Adipocyte (in vitro differentiated cells): ENCODE measurements at regions not wholly inside any gene's neighbourhood (a gene's known extent, or its start where the extent isn't known, plus 50 kb on each side); places are given as distances from the start of the nearest gene placed in this dataset.

Source experiments
- DNase-seq: peaks from one replicate; pipeline ENCODE4 v3.0.0-alpha.2; 2015; ENCODE audit warnings: low read depth
- H3K27me3 ChIP-seq: replicated peaks from 2 replicates; pipeline ENCODE4 v1.7.0; 2013; ENCODE audit warnings: mild to moderate bottlenecking, low read length, moderate library complexity; ENCODE audit not compliant: control insufficient read depth, insufficient read depth
- H3K36me3 ChIP-seq: 2 replicates; pipeline ENCODE4 v1.7.0; 2013; ENCODE audit warnings: low read length, mild to moderate bottlenecking, moderate library complexity; ENCODE audit not compliant: control insufficient read depth, insufficient read depth, severe bottlenecking
- H3K4me1 ChIP-seq: 2 replicates; pipeline ENCODE4 v1.7.0; 2013; ENCODE audit warnings: mild to moderate bottlenecking, low read length, moderate library complexity; ENCODE audit not compliant: control insufficient read depth, insufficient read depth
- H3K4me3 ChIP-seq: 2 replicates; pipeline ENCODE4 v1.7.0; 2013; ENCODE audit warnings: mild to moderate bottlenecking, low read length, moderate library complexity
- H3K9ac ChIP-seq: 2 replicates; pipeline ENCODE4 v1.7.0; 2013; ENCODE audit warnings: mild to moderate bottlenecking, low read length, moderate library complexity
- H3K9me3 ChIP-seq: 2 replicates; pipeline ENCODE4 v1.7.0; 2013; ENCODE audit warnings: mild to moderate bottlenecking, low read length, moderate library complexity; ENCODE audit not compliant: control insufficient read depth

GRCh38 chr4:4714331-4714730 lies 145.1 kb upstream of the MSX1 start:
- H3K9ac ChIP-seq, result no peak overlapping the region
- DNase-seq, result peak; percentile 7
- no peaks in the 10 kb centered on the region for H3K4me1 ChIP-seq
- H3K9me3 ChIP-seq, result peaks cover 2% of the 10 kb centered on the region
- no peak overlapping the region for H3K4me3 ChIP-seq
- no peaks in the 10 kb centered on the region for H3K36me3 ChIP-seq
- H3K27me3 ChIP-seq, result peaks cover 8% of the 10 kb centered on the region

DNA sequence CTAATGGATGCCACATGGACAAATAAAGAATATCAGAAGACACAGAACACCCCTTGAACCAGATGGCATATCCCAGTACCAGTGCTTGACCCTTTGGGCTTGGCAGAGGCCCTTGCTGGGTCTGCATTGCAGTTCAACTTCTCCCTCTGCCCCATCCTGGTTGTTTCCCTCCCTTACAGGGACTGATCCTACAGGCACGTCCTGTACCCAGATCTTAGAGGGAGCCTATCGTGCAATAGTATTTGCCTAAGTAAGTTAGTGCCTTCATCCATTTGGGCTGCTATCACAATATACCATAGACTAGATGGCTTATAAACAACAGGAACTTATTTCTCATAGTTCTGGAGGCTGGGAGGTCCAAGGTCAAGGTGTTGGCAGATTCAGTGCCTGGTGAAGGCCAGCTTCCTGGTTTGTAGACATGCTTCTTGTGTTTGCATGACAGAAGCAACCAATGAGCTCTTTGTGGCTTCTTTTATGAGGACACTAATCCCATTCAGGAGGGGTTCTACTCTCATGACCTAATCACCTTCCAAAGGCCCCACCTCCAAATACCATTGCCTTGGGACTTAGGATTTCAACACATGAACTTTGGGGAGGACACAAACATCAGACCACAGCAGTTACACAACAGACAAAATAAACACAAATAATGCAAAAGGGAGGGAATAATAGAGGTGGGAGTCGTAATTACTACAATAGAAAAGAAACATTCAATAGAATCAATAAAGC lies 146.5 kb upstream of the MSX1 start:
- Histone ChIP-seq H3K36me3 (no peaks in the 10 kb centered on the region), H3K9ac (no peak overlapping the region), H3K4me3 (no peak overlapping the region), H3K4me1 (no peaks in the 10 kb centered on the region), H3K27me3 (peaks cover 4% of the 10 kb centered on the region), H3K9me3 (peaks cover 16% of the 10 kb centered on the region)
- DNase-seq, result no peak

GRCh38 chr4:4711902-4712301 lies 147.6 kb upstream of the MSX1 start:
- Histone ChIP-seq H3K9me3 (peaks cover 17% of the 10 kb centered on the region), H3K4me1 (no peaks in the 10 kb centered on the region), H3K27me3 (no peaks in the 10 kb centered on the region), H3K4me3 (no peak overlapping the region), H3K36me3 (no peaks in the 10 kb centered on the region), H3K9ac (no peak overlapping the region)
- DNase-seq, result no peak

DNA sequence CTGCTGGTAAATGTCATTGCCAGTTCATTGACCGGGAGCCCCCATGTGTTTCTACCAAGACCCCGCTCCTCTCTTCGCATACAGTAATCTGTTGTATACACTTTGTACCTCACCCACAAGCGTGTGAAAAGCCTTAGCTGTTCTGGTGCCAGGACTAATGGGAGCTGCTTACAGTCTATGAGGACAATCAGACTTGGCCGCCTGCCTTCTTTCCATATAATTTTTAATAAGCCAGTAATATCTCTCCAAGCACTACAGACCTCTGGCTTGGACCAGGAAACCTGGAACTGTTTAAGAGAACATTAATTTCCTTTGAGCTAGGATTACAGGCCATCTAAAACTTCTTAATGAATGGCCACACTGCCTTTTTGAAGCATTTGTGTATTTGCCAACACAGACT lies 149.7 kb upstream of the MSX1 start:
- no peak overlapping the region for H3K9ac ChIP-seq
- no peaks in the 10 kb centered on the region for H3K36me3 ChIP-seq
- H3K4me3 ChIP-seq, result no peak overlapping the region
- no peaks in the 10 kb centered on the region for H3K4me1 ChIP-seq
- no peaks in the 10 kb centered on the region for H3K27me3 ChIP-seq
- peaks cover 17% of the 10 kb centered on the region for H3K9me3 ChIP-seq
- DNase-seq, result no peak

GRCh38 chr4:4704267-4704666 lies 155.2 kb upstream of the MSX1 start:
- H3K9ac ChIP-seq, result no peak overlapping the region
- peaks cover 14% of the 10 kb centered on the region for H3K9me3 ChIP-seq
- no peaks in the 10 kb centered on the region for H3K27me3 ChIP-seq
- H3K36me3 ChIP-seq, result no peaks in the 10 kb centered on the region
- no peak for DNase-seq
- no peak overlapping the region for H3K4me3 ChIP-seq
- H3K4me1 ChIP-seq, result peaks cover 7% of the 10 kb centered on the region

DNA sequence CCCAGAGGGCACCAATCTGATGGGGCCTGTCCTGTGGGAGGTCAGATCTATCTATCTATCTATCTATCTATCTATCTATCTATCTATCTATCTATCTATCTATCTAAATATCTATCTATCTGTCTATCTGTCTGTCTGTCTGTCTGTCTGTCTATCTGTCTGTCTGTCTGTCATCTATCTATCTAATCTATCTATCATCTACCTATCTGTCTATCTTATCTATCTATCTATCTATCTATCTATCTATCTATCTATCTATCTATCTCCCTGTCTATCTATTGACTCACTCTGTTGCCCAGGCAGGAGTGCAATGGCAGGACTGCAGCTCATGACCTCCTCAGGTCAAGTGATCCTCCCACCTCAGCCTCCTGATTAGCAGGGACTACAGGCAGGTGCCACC lies 155.7 kb upstream of the STX18 start:
- Histone ChIP-seq H3K4me3 (no peak overlapping the region), H3K9me3 (no peaks in the 10 kb centered on the region), H3K36me3 (no peaks in the 10 kb centered on the region), H3K9ac (no peak overlapping the region), H3K4me1 (no peaks in the 10 kb centered on the region), H3K27me3 (no peaks in the 10 kb centered on the region)
- no peak for DNase-seq

GRCh38 chr4:4696530-4696929 lies 154.7 kb upstream of the STX18 start:
- Histone ChIP-seq H3K4me1 (no peaks in the 10 kb centered on the region), H3K9me3 (no peaks in the 10 kb centered on the region), H3K27me3 (no peaks in the 10 kb centered on the region), H3K36me3 (no peaks in the 10 kb centered on the region), H3K9ac (no peak overlapping the region), H3K4me3 (no peak overlapping the region)
- DNase-seq, result no peak

GRCh38 chr4:4695497-4695896 lies 153.6 kb upstream of the STX18 start:
- Histone ChIP-seq H3K9me3 (no peaks in the 10 kb centered on the region), H3K4me3 (no peak overlapping the region), H3K27me3 (no peaks in the 10 kb centered on the region), H3K36me3 (no peaks in the 10 kb centered on the region), H3K4me1 (no peaks in the 10 kb centered on the region), H3K9ac (no peak overlapping the region)
- DNase-seq, result no peak

GRCh38 chr4:4694827-4695226 lies 153.0 kb upstream of the STX18 start:
- Histone ChIP-seq H3K9me3 (no peaks in the 10 kb centered on the region), H3K9ac (no peak overlapping the region), H3K27me3 (no peaks in the 10 kb centered on the region), H3K36me3 (no peaks in the 10 kb centered on the region), H3K4me3 (no peak overlapping the region), H3K4me1 (no peaks in the 10 kb centered on the region)
- DNase-seq, result no peak

GRCh38 chr4:4694296-4694772 lies 152.5 kb upstream of the STX18 start:
- H3K27me3 ChIP-seq, result no peaks in the 10 kb centered on the region
- H3K9ac ChIP-seq, result no peak overlapping the region
- H3K9me3 ChIP-seq, result no peaks in the 10 kb centered on the region
- H3K4me1 ChIP-seq, result no peaks in the 10 kb centered on the region
- no peaks in the 10 kb centered on the region for H3K36me3 ChIP-seq
- H3K4me3 ChIP-seq, result no peak overlapping the region
- DNase-seq, result peak; percentile 55

GRCh38 chr4:4693755-4694295 lies 152.0 kb upstream of the STX18 start:
- Histone ChIP-seq H3K27me3 (no peaks in the 10 kb centered on the region), H3K9ac (no peak overlapping the region), H3K4me3 (no peak overlapping the region), H3K36me3 (no peaks in the 10 kb centered on the region), H3K9me3 (no peaks in the 10 kb centered on the region), H3K4me1 (no peaks in the 10 kb centered on the region)
- DNase-seq, result no peak

- Histone ChIP-seq H3K27me3 (no peaks in the 10 kb centered on the region), H3K36me3 (no peaks in the 10 kb centered on the region), H3K4me1 (no peaks in the 10 kb centered on the region), H3K9ac (no peak overlapping the region), H3K9me3 (no peaks in the 10 kb centered on the region), H3K4me3 (no peak overlapping the region)
- no peak for DNase-seq
These were observed 151.4 kb upstream of the STX18 start for GRCh38 chr4:4693258-4693657.
